ENCODE measurements at regions not wholly inside any gene's neighbourhood (a gene's known extent, or its start where the extent isn't known, plus 50 kb on each side); places are given as distances from the start of the nearest gene placed in this dataset.
"Not testable (repeated sequence)": the region's sequence is repeated elsewhere in the genome, so short reads cannot be mapped to it uniquely, and the experiment has no call there.

DNA sequence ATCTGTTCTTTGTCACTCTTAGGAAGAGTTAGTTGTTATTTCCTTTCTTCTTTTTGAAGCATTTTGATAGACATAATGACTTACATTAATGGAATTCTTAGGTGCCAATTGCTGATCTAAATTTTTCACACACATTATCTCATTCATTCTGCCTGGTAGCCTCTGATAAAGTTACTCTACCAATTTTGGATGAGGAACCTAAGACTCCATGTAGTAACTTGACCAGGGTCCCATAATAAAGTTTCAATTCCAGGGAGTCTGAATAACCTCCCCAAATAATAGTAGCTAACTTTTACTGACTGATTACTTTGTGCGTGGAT is 73.2 kb upstream of the CITED2 start:
- DNase-seq, result no peak

- no peak for DNase-seq
Measured at GRCh38 chr6:139446768-139447655, 72.6 kb upstream of the CITED2 start.

DNA sequence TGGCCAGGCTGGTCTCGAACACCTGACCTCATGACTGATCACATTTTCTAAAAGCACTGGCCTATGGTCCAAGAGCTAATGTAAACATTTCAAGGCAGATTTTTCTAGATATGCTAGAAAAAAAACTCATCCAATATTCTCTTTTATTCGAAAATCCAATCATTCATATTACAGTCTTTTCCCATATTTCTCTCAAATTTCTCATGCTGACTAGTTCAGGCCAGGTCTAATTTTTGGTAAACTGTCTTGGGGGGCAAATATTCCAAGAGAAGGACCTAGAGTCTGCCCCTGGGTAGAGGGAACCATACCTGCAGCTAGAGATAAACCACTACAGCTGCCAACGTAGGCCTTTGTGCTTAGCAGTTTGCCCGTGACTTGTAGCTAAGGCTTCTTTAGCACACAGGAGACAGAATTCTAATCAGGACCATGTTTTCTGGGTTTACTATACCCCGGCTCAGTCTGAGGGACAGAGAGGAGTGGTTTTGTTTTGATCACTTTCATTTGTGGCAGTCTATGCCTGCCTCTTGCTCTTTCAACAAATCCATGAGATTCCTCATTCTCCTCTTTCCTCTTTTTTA is 71.8 kb upstream of the CITED2 start:
- DNase-seq, result no peak

DNA sequence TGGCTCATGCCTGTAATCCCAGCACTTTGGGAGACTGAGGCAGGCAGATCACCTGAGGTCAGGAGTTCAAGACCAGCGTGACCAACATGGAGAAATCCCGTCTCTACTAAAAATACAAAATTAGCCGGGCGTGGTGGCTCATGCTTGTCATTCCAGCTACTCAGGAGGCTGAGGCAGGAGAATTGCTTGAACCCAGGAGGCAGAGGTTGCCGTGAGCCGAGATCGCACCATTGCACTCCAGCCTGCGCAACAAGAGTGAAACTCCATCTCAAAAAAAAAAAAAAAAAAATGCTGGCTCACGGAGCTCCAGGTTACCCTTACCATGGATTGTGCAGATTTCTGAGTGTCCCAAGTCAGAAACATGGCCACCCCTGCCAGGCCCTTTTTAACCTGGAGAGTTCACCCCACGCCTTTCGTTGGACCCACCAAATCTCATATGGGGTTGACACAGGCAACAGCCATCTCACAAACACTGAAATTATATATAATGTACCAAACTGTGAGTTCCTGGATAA is 69.9 kb upstream of the CITED2 start:
- not testable (repeated sequence) for DNase-seq

- no peak for DNase-seq
Measured at GRCh38 chr6:139443231-139444112, 69.0 kb upstream of the CITED2 start.

DNA sequence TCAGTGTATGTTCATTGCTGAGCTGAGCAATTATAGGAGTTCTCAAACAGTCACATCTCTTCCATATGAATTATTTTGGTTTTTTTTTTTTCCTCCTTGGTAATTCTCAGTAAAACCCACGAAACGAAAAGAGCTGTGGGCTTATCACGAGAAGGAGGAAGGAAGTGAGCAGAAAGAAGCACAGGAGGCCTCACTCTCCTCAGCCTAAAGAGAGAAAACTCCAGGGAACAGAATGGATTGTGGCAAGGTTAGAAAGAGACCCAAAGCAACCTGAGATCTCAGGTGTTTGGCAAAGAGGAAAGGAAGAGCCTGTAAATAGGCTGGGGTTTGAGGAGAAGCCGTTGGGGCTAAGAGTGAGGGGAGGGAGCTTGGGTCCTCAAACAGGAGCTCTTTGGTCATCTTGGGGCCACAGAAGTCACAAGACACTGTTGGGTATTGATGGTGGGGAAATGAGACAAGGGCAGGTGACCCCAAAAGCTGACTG is 67.8 kb upstream of the CITED2 start:
- DNase-seq, result no peak

DNA sequence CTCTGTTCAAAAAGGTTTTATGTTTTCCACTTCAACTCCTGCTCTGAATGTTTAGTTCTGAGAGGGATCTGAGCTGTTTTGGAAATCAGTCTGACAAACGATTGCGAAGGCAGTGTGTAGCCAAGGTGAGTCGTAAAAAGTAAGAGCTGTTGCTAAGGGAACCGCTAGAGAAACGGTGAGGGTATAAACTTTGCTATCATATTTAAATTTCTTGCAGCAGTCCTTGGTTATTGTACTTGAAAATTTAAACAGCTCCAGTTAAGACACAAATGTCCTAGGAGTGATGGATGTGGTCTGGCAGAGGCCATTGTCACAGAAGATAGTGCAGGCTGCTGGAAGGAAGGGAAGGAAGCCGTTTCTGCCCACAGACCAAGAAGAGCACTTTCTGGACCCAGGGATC is 64.9 kb upstream of the CITED2 start:
- DNase-seq, result no peak

DNA sequence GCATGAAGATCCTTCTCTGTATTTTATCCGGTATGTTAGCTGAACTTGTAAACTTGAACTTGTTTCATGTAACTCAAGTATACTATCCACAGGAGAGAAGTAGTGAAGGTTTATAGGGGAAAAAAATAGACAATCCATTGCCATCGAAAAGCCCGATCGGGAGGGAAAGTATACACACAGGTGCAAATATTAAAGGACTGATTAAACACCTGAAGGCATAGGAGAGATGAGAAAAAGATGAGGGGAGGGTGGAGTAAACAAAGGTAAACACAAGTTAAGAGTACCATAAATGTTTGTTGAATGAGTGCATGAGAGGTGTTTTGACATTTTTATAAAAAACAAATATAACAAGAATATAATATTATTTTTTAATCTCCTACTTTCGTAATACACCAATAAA is 64.3 kb upstream of the CITED2 start:
- DNase-seq, result no peak

GRCh38 chr6:139436957-139437348 is 62.5 kb upstream of the CITED2 start:
- DNase-seq, result no peak

DNA sequence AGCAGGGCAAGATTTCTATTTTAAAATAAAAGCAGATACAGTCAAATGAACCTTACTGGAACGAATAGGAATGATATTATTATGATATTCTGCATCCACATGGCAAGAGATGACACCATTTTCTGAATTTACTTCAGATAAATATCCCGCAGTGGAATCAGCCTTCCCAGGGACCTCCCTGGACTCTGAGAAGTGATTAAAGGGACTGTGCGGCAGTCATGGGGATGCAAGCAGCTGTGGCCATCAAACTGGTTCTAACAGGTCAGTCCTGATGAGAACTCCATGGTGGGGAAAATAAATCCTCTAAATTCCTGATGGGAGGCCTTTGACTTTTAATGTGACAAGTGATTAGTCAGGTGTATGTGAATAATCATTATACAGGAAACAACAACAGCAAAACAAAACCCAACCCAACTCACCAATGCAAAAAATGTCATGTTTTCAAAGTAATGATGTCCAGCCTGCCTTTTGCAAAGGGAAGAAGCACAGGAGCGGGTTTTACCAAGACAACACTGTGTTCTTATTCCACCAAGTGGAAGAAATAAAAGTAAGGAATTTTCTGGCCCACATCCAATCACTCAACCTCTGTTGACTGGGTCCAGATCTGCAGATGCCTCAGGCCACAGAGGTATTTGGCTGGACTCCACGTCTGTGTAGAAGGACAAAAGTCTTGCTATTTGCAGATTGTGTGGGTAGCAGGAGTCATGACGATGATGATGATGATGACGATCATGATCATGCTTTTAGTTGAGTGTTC is 61.9 kb upstream of the CITED2 start:
- no peak for DNase-seq

DNA sequence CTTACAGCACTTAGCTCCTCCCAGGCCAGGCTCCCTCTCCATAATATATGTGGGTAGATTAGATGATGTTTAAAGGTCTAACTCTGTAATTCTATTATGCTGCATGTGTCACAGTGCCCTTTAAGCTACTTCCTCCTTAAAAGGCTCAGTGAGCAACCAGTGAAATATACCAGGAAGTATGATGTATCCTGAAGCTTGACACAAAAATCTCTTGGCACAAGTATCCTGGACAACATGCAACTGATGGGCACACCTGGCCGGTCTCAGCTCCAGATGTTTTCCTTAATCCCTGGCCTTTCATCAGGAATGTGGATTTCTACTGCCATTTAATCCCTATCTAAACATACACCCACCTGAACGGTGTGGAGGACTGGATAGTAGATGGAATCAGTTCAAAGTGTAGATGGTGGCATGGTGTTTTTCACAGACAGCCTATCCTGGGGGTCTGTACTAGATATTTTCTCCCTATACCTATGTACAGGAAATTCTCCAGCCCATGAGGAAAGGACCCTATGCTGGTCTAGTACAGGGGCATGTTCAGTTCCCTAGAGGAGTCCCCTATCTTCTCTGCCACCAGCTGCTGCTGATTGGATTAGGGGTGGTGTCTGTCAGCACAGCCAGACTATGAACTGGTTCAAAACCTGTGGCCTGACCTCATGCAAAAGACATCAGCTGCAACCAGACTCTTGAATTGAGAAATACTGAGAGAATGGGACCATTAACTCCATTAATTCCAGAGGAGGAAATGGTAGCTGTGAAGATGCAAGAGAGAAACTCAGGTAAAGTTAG is 59.4 kb upstream of the CITED2 start:
- DNase-seq, result no peak

DNA sequence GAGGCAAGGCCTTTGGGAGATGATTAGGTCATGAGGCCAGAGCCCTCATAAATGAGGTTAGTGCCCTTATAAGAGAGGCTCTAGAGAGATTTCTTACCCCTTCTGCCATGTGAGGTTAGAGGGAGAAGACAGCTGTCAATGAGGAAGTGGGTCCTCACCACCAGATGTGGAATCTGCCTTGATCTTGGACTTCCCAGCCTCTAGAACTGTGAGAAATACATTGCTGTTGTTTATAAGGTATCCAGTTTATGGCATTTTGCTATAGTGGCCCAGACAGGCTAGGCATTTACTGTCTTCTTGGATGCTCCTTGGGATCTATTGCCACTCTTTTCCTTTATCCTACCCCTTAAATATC is 57.1 kb upstream of the CITED2 start:
- DNase-seq, result no peak

DNA sequence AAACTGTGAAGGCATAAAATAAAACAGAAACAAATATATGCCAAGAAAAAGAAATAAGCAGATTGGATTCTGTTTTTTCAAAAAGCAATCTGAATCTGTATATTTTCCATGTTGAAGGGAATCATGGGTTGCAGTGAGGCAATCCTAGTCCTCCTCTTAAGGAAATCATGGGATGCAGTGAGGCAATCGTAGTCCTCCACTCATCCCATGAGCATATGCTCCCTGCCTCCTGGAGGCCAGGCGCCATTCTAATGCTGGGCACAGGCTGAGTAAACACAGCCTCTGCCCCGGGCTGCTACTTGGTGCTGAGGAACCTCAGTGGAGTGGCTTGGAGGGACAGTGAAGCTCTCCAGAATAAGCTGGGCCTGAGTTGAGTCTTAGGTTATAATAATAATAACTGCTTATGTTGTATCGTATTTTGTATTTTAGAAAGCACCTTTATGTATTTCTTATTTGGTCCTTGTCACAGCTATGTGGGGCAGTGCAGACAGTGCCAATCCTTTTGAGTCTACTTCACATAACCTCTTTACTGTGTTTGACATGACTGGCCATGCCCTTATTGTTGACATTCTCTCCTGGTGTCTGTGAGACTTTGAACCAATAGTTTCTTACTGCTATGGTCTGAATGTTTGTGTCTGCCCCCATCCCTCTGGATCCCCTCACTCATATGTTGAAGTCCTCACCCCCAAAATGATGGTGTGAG is 56.6 kb upstream of the CITED2 start:
- no peak for DNase-seq

GRCh38 chr6:139429580-139430145 is 55.2 kb upstream of the CITED2 start:
- DNase-seq, result no peak

DNA sequence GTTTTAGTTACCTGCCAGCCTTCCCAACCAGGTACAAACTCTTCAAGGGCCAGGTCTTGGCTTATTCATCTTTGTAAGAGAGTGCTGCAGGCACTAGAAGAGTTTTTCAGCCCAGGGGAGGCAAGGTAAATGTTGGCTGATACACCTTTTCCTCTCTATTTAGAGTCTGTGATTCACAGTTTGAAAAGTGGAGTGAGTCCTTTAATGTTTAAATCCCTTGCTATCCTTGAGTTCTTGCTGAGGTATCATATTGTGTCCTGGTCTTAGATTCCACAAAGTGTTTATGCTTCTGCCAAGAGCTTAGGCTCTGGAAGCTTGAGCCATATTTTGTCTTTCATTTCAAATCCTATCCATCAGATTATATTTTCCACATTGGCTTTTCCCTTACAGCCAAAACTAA is 52.8 kb upstream of the CITED2 start:
- DNase-seq, result no peak

DNA sequence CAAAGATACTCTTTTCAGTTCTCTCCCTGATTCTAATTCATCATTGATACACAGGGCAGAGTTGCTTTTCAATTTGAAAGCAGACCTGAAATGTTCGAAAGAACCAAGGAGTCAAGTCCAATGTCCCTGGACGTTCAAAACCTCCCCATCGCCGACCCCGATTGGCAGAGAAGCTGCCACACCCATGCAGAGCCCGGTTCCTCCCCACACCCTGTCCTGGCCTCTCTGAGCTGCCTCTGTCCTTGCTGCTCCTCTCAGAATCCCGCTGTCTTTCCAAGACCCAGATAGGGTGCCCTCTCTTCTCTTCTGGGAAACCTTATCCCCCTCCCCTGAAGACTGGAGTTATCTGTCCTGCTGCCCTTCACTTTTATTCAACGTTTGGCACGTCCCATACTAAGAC is 52.3 kb upstream of the CITED2 start:
- no peak for DNase-seq

- DNase-seq, result no peak
Measured at GRCh38 chr6:139425780-139426179, 51.3 kb upstream of the CITED2 start.

DNA sequence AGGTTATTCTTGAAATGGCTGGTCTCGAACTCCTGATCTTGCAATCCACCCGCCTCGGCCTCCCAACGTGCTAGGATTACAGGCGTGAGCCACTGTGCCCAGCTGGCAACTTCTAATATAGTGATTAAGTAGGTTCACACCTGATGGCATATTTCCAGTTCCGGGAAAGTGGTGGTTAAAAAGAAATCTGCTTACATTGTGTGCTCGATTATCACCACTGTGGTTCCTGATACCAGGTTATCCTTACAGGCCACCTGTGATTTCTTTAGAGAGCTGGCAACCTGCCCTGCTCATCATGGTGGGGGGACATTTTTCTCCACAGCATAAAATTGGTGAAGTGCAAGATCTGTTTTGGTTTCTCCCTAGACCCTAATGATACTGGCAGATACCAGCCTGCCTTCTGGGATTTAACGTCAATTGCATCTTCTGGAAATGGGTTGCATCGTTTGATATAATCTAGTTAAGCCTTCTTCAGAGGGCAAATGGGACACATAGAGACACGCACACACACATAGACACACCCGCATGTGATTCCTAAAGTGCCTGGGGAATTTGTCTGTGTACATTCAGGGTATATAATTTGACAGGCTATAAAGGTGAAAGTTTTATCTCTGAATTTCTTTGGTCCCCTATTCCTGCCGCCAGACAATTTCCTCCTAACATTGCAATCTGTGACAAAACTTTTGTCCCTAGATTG is 49.7 kb upstream of the CITED2 start:
- no peak for DNase-seq
